H9 (cell line): ENCODE measurements at regions not wholly inside any gene's neighbourhood (a gene's known extent, or its start where the extent isn't known, plus 50 kb on each side); places are given as distances from the start of the nearest gene placed in this dataset.
A peak's percentile ranks its signal among the peaks of the same experiment; 100 is the strongest.
"Not testable (repeated sequence)": the region's sequence is repeated elsewhere in the genome, so short reads cannot be mapped to it uniquely, and the experiment has no call there.

ENCODE experiments used
- DNase-seq: peaks from one replicate; pipeline ENCODE4 v3.0.0-alpha.2; 2017
- H2AFZ ChIP-seq: one replicate; pipeline ENCODE4 v1.6.1; 2013; ENCODE audit warnings: mild to moderate bottlenecking, low read length, control low read depth, moderate library complexity
- H2AK5ac ChIP-seq: 2 replicates; pipeline ENCODE4 v1.6.1; 2013; ENCODE audit warnings: low read length, control low read depth, mixed read lengths; ENCODE audit not compliant: insufficient read length
- H2BK120ac ChIP-seq: one replicate; pipeline ENCODE4 v1.6.1; 2013; ENCODE audit warnings: low read depth, mild to moderate bottlenecking, low read length, control low read depth, inconsistent platforms; ENCODE audit not compliant: poor library complexity, severe bottlenecking
- H2BK12ac ChIP-seq: 2 replicates; pipeline ENCODE4 v1.6.1; 2013; ENCODE audit warnings: low read length, control low read depth, mixed read lengths, low read depth; ENCODE audit not compliant: insufficient read length
- H2BK15ac ChIP-seq: 2 replicates; pipeline ENCODE4 v1.6.1; 2013; ENCODE audit warnings: low read depth, low read length, control low read depth
- H2BK20ac ChIP-seq: one replicate; pipeline ENCODE4 v1.6.1; 2013; ENCODE audit warnings: low read depth, mild to moderate bottlenecking, low read length, control low read depth, inconsistent platforms; ENCODE audit not compliant: poor library complexity, severe bottlenecking
- H2BK5ac ChIP-seq: 2 replicates; pipeline ENCODE4 v1.6.1; 2013; ENCODE audit warnings: low read length, control low read depth, mixed read lengths; ENCODE audit not compliant: insufficient read length
- H3K14ac ChIP-seq: 2 replicates; pipeline ENCODE4 v1.6.1; 2013; ENCODE audit warnings: low read length, control low read depth; ENCODE audit not compliant: insufficient read depth
- H3K18ac ChIP-seq: 2 replicates; pipeline ENCODE4 v1.6.1; 2013; ENCODE audit warnings: low read depth, mild to moderate bottlenecking, mixed read lengths, low read length, control low read depth; ENCODE audit not compliant: insufficient read length
- H3K23ac ChIP-seq: 2 replicates; pipeline ENCODE4 v1.6.1; 2013; ENCODE audit warnings: low read length, control low read depth, mixed read lengths, low read depth; ENCODE audit not compliant: insufficient read length
- H3K23me2 ChIP-seq: 2 replicates; pipeline ENCODE4 v1.6.1; 2013; ENCODE audit warnings: low read depth, mild to moderate bottlenecking, mixed read lengths, low read length, control low read depth; ENCODE audit not compliant: insufficient read length, poor library complexity, severe bottlenecking
- H3K27ac ChIP-seq: 2 replicates; pipeline ENCODE4 v1.5.1; 2013; ENCODE audit warnings: low read length, control low read depth, mixed read lengths, low read depth; ENCODE audit not compliant: insufficient read length
- H3K27me3 ChIP-seq: 2 replicates; pipeline ENCODE4 v1.6.1; 2013; ENCODE audit warnings: low read length, control low read depth, inconsistent platforms; ENCODE audit not compliant: insufficient read depth
- H3K4ac ChIP-seq: 2 replicates; pipeline ENCODE4 v1.6.1; 2013; ENCODE audit warnings: low read depth, mild to moderate bottlenecking, control low read depth, inconsistent platforms, low read length, moderate library complexity
- H3K4me1 ChIP-seq: 2 replicates; pipeline ENCODE4 v1.6.1; 2013; ENCODE audit warnings: low read length, control low read depth, inconsistent platforms; ENCODE audit not compliant: insufficient read depth
- H3K4me2 ChIP-seq: 2 replicates; pipeline ENCODE4 v1.6.1; 2013; ENCODE audit warnings: low read length, control low read depth, mixed read lengths; ENCODE audit not compliant: insufficient read length, insufficient read depth
- H3K56ac ChIP-seq: 2 replicates; pipeline ENCODE4 v1.6.1; 2013; ENCODE audit warnings: low read depth, mild to moderate bottlenecking, mixed read lengths, low read length, control low read depth; ENCODE audit not compliant: insufficient read length
- H3K79me1 ChIP-seq: 2 replicates; pipeline ENCODE4 v1.6.1; 2013; ENCODE audit warnings: low read depth, mild to moderate bottlenecking, moderate library complexity, low read length, control low read depth, inconsistent platforms; ENCODE audit not compliant: insufficient read depth, poor library complexity, severe bottlenecking
- H3K79me2 ChIP-seq: 2 replicates; pipeline ENCODE4 v1.6.1; 2013; ENCODE audit warnings: low read length, control low read depth, inconsistent platforms; ENCODE audit not compliant: insufficient read depth
- H3K9ac ChIP-seq: 2 replicates; pipeline ENCODE4 v1.6.1; 2013; ENCODE audit warnings: low read length, control low read depth, mixed read lengths; ENCODE audit not compliant: insufficient read length; ENCODE audit errors: extremely low read depth
- H3K9me3 ChIP-seq: one replicate; pipeline ENCODE4 v1.6.1; 2013; ENCODE audit warnings: low read depth, low read length, inconsistent platforms; ENCODE audit not compliant: control insufficient read depth
- H3T11ph ChIP-seq: one replicate; pipeline ENCODE4 v1.6.1; 2013; ENCODE audit warnings: mild to moderate bottlenecking, low read length, control low read depth, inconsistent platforms
- H4K20me1 ChIP-seq: one replicate; pipeline ENCODE4 v1.6.1; 2013; ENCODE audit not compliant: control insufficient read depth, insufficient read length, insufficient read depth
- H4K5ac ChIP-seq: 2 replicates; pipeline ENCODE4 v1.6.1; 2013; ENCODE audit warnings: low read depth, mild to moderate bottlenecking, mixed read lengths, low read length, control low read depth; ENCODE audit not compliant: insufficient read length
- H4K8ac ChIP-seq: replicated peaks from 2 replicates; pipeline ENCODE4 v1.6.1; 2013; ENCODE audit warnings: low read length, control low read depth, mixed read lengths, low read depth; ENCODE audit not compliant: insufficient read length
- H4K91ac ChIP-seq: 2 replicates; pipeline ENCODE4 v1.6.1; 2013; ENCODE audit warnings: low read depth, mild to moderate bottlenecking, moderate library complexity, mixed read lengths, low read length, control low read depth; ENCODE audit not compliant: insufficient read length
- H3K27ac Mint-ChIP-seq, 3 experiments: 2 replicates in 2 of 3; 3 replicates in 1 of 3; pipeline ENCODE4 v1.8.0; 2020 to 2021; ENCODE audit warnings: mixed read lengths in 3 of 3, mild to moderate bottlenecking in 1 of 3, moderate library complexity in 1 of 3
- H3K27me3 Mint-ChIP-seq: 2 replicates; pipeline ENCODE4 v1.8.0; 2021; ENCODE audit warnings: low read depth, mild to moderate bottlenecking, moderate library complexity, mixed read lengths
- H3K36me3 Mint-ChIP-seq, 3 experiments: 2 replicates in 2 of 3; 3 replicates in 1 of 3; pipeline ENCODE4 v1.8.0; 2020 to 2021; ENCODE audit warnings: low read depth in 3 of 3, mixed read lengths in 3 of 3; ENCODE audit not compliant: insufficient read depth in 1 of 3
- H3K4me1 Mint-ChIP-seq, 2 experiments: 2 replicates each; pipeline ENCODE4 v1.8.0; 2020; ENCODE audit warnings: mixed read lengths in 2 of 2
- H3K4me3 Mint-ChIP-seq, 2 experiments: 2 replicates in 1 of 2; 3 replicates in 1 of 2; pipeline ENCODE4 v1.8.0; 2020 to 2021; ENCODE audit warnings: mild to moderate bottlenecking in 2 of 2, mixed read lengths in 2 of 2, moderate library complexity in 1 of 2
- H3K9me3 Mint-ChIP-seq, 2 experiments: 2 replicates in 1 of 2; 3 replicates in 1 of 2; pipeline ENCODE4 v1.8.0; 2020; ENCODE audit warnings: mild to moderate bottlenecking in 2 of 2, mixed read lengths in 2 of 2, moderate library complexity in 1 of 2
- CTCF ChIP-seq: fragments of 200-600 bp; sonication (generic); conservative IDR thresholded peaks from 3 replicates; pipeline ENCODE4 v1.8.0; 2021; ENCODE audit warnings: antibody characterized with exemption, mild to moderate bottlenecking
- WGBS: extraction: QIAGEN DNeasy Blood & Tissue Kit; methylation state at CpG from one replicate; pipeline ENCODE4 v1.1.7; 2013; ENCODE audit warnings: missing lambda C conversion rate, low lambda C conversion rate, mixed read lengths; ENCODE audit not compliant: insufficient read length; ENCODE audit errors: extremely low coverage; 5-methylcytosine and 5-hydroxymethylcytosine counted together

- no peaks in the 10 kb centered on the region for H3K9me3 ChIP-seq
- H2BK12ac ChIP-seq = no peak overlapping the region
- no peak overlapping the region for H3K14ac ChIP-seq
- Mint-ChIP-seq H3K4me3 (no peak overlapping the region), H3K27me3 (no peaks in the 10 kb centered on the region), H3K27ac (peak overlapping the region in 1 of 3 experiments; percentile 73; a peak in 1 of 7 replicates), H3K4me1 (peaks cover 2 to 7% of the 10 kb centered on the region in 2 experiments; a peak in 3 of 4 replicates), H3K9me3 (peaks cover 0 to 7% of the 10 kb centered on the region in 2 experiments; a peak in 4 of 5 replicates), H3K36me3 (peaks cover 5 to 9% (median 7%) of the 10 kb centered on the region in 3 experiments; a peak in 6 of 7 replicates)
- no peaks in the 10 kb centered on the region for H4K20me1 ChIP-seq
- no peak overlapping the region for H3K9ac ChIP-seq
- H3K18ac ChIP-seq = no peak overlapping the region
- H3K23me2 ChIP-seq = no peaks in the 10 kb centered on the region
- no peak overlapping the region for H2AK5ac ChIP-seq
- H3K4me2 ChIP-seq = no peak overlapping the region
- H4K5ac ChIP-seq = no peak overlapping the region
- H3T11ph ChIP-seq = no peak overlapping the region
- DNase-seq = no peak
- no peak overlapping the region for H3K27ac ChIP-seq
- H3K27me3 ChIP-seq = no peaks in the 10 kb centered on the region; the same call in 1 of the 2 replicates
- no peak overlapping the region for H2BK20ac ChIP-seq
- H3K79me1 ChIP-seq = no peaks in the 10 kb centered on the region
- no peak overlapping the region for H4K91ac ChIP-seq
- H2AFZ ChIP-seq = no peak overlapping the region
- no peak overlapping the region for H3K4ac ChIP-seq
- no peak overlapping the region for H4K8ac ChIP-seq
- WGBS = no CpG with 5 or more reads among the region's 4 CpGs
- H3K4me1 ChIP-seq = no peaks in the 10 kb centered on the region
- H3K79me2 ChIP-seq = no peaks in the 10 kb centered on the region
- TF ChIP-seq CTCF = no peak
- no peak overlapping the region for H3K23ac ChIP-seq
- no peak overlapping the region for H3K56ac ChIP-seq
- no peak overlapping the region for H2BK5ac ChIP-seq
- no peak overlapping the region for H2BK15ac ChIP-seq
- no peak overlapping the region for H2BK120ac ChIP-seq
Observed at GRCh38 chr4:125594056-125594602, 279.4 kb downstream of the FAT4 start.

- not testable (repeated sequence) for H3K18ac ChIP-seq, H3K36me3 Mint-ChIP-seq, H2BK12ac ChIP-seq, H3K4ac ChIP-seq, H4K91ac ChIP-seq, H3K27me3 Mint-ChIP-seq, H3K4me1 ChIP-seq, H3K9me3 ChIP-seq, H2BK120ac ChIP-seq, H2BK15ac ChIP-seq, H3T11ph ChIP-seq, H4K8ac ChIP-seq, H3K79me1 ChIP-seq, H3K23me2 ChIP-seq, H2BK20ac ChIP-seq, H3K14ac ChIP-seq, H3K79me2 ChIP-seq, H3K4me3 Mint-ChIP-seq, H3K4me1 Mint-ChIP-seq, H3K9ac ChIP-seq, H2AK5ac ChIP-seq, H4K5ac ChIP-seq, H3K4me2 ChIP-seq, H4K20me1 ChIP-seq, H3K56ac ChIP-seq, H3K9me3 Mint-ChIP-seq, H2BK5ac ChIP-seq, H3K27ac ChIP-seq, DNase-seq, H3K23ac ChIP-seq, H3K27ac Mint-ChIP-seq, H3K27me3 ChIP-seq, H2AFZ ChIP-seq
- no CpG with 5 or more reads among the region's 2 CpGs for WGBS
Observed at GRCh38 chr4:125605926-125606325, 291.2 kb downstream of the FAT4 start.
